ENCODE measurements at regions not wholly inside any gene's neighbourhood (a gene's known extent, or its start where the extent isn't known, plus 50 kb on each side); places are given as distances from the start of the nearest gene placed in this dataset.

- DNase-seq, result no peak
These were observed 891.5 kb downstream of the TBC1D22A start for GRCh38 chr22:47653921-47654320.

- DNase-seq, result no peak
These were observed 889.0 kb downstream of the TBC1D22A start for GRCh38 chr22:47651216-47651987.

- no peak for DNase-seq
These were observed 885.3 kb downstream of the TBC1D22A start for GRCh38 chr22:47647720-47648119.

- DNase-seq, result no peak
These were observed 884.7 kb downstream of the TBC1D22A start for GRCh38 chr22:47647181-47647580.

GRCh38 chr22:47645923-47646322 lies 883.5 kb downstream of the TBC1D22A start:
- no peak for DNase-seq

GRCh38 chr22:47645450-47645914 lies 883.0 kb downstream of the TBC1D22A start:
- DNase-seq, result no peak

- DNase-seq, result no peak
These were observed 871.9 kb downstream of the TBC1D22A start for GRCh38 chr22:47634347-47634746.

- DNase-seq, result no peak
These were observed 870.7 kb downstream of the TBC1D22A start for GRCh38 chr22:47633111-47633510.

GRCh38 chr22:47632701-47633100 lies 870.3 kb downstream of the TBC1D22A start:
- DNase-seq, result no peak

- peak; percentile 77 for DNase-seq
These were observed 869.2 kb downstream of the TBC1D22A start for GRCh38 chr22:47631571-47632102.

GRCh38 chr22:47630741-47631534 lies 868.5 kb downstream of the TBC1D22A start:
- DNase-seq, result peak; percentile 72

- no peak for DNase-seq
These were observed 867.6 kb downstream of the TBC1D22A start for GRCh38 chr22:47629791-47630655.

- no peak for DNase-seq
These were observed 866.8 kb downstream of the TBC1D22A start for GRCh38 chr22:47629273-47629711.

GRCh38 chr22:47628477-47629272 lies 866.2 kb downstream of the TBC1D22A start:
- no peak for DNase-seq

- no peak for DNase-seq
These were observed 865.3 kb downstream of the TBC1D22A start for GRCh38 chr22:47627556-47628253.

- no peak for DNase-seq
These were observed 864.3 kb downstream of the TBC1D22A start for GRCh38 chr22:47626428-47627390.

GRCh38 chr22:47625531-47626427 lies 863.3 kb downstream of the TBC1D22A start:
- no peak for DNase-seq

GRCh38 chr22:47625013-47625385 lies 862.5 kb downstream of the TBC1D22A start:
- DNase-seq, result no peak
